ENCODE measurements at regions not wholly inside any gene's neighbourhood (a gene's known extent, or its start where the extent isn't known, plus 50 kb on each side); places are given as distances from the start of the nearest gene placed in this dataset.

- DNase-seq: no peak
Measured at GRCh38 chr6:24072038-24072746, 53.8 kb upstream of the NRSN1 start.

GRCh38 chr6:24076011-24076410 is 50.0 kb upstream of the NRSN1 start:
- DNase-seq: no peak
